Parathyroid adenoma (tissue), 2 donors: ENCODE measurements at regions not wholly inside any gene's neighbourhood (a gene's known extent, or its start where the extent isn't known, plus 50 kb on each side); places are given as distances from the start of the nearest gene placed in this dataset.
"Not testable (repeated sequence)": the region's sequence is repeated elsewhere in the genome, so short reads cannot be mapped to it uniquely, and the experiment has no call there.

ENCODE experiments used
- H2AFZ ChIP-seq: fragments of 300-600 bp; sonication (generic); one replicate; pipeline ENCODE4 v1.7.0; 2017; ENCODE audit warnings: antibody characterized with exemption, mild to moderate bottlenecking
- H3K27ac ChIP-seq: fragments of 300-600 bp; sonication (generic); one replicate; pipeline ENCODE4 v1.7.0; 2017
- H3K27me3 ChIP-seq: fragments of 300-600 bp; sonication (generic); one replicate; pipeline ENCODE4 v1.7.0; 2017; ENCODE audit warnings: low read length; ENCODE audit not compliant: control insufficient read depth, insufficient read depth
- H3K36me3 ChIP-seq: fragments of 300-600 bp; sonication (generic); one replicate; pipeline ENCODE4 v1.7.0; 2017; ENCODE audit warnings: low read length; ENCODE audit not compliant: control insufficient read depth, insufficient read depth
- H3K4me1 ChIP-seq: fragments of 300-600 bp; sonication (generic); one replicate; pipeline ENCODE4 v1.7.0; 2017; ENCODE audit warnings: control low read depth
- H3K4me2 ChIP-seq: fragments of 300-600 bp; sonication (generic); one replicate; pipeline ENCODE4 v1.7.0; 2017; ENCODE audit warnings: low read length
- H3K4me3 ChIP-seq: fragments of 300-600 bp; sonication (generic); one replicate; pipeline ENCODE4 v1.7.0; 2017; ENCODE audit warnings: low read depth, low read length
- H3K79me2 ChIP-seq: fragments of 300-600 bp; sonication (generic); one replicate; pipeline ENCODE4 v1.7.0; 2017; ENCODE audit warnings: control low read depth
- H3K9ac ChIP-seq: fragments of 300-600 bp; sonication (generic); one replicate; pipeline ENCODE4 v1.7.0; 2017; ENCODE audit warnings: mild to moderate bottlenecking
- H3K9me3 ChIP-seq: fragments of 300-600 bp; sonication (generic); one replicate; pipeline ENCODE4 v1.7.0; 2017; ENCODE audit warnings: low read length; ENCODE audit not compliant: control insufficient read depth
- TF ChIP-seq, protein P1 (sequence below): fragments of 300-600 bp; sonication (generic); IDR thresholded peaks from one replicate; pipeline ENCODE4 v1.7.0; 2017; ENCODE audit warnings: antibody characterized with exemption, mild to moderate bottlenecking
- donor health status: primary hyperparathyroidism.

DNA sequence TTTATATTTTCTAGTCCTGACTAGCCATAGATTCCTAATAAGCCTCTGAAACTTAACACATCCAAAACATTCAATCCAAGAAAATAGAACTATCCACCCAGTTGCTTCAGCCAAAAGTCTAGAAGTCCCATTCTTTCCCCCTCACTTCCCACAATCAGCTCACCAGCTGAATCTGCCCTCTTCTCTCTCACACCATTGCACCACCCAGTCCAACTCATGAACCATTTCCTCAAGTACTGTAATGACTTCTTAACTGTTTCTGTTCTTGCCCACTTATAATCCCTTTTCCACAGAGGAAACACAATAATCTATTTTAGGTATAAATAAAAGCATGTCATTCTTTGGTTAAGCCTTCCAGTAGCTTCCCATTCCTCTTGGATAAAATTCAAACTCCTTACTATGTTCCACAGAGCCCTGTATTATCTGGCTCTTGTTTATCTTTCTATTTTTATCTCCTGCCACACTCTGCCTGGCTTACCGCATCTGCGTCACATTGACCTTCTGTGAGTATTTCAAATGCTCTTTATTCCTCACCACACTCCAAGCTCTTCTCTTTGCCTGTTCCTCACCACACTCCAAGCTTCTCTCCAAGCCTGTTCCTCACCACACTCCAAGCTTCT is 205.9 kb upstream of the FRG1 start:
- not testable (repeated sequence) for H3K79me2 ChIP-seq, H3K9ac ChIP-seq, H3K4me1 ChIP-seq, H3K27ac ChIP-seq, H3K4me2 ChIP-seq, H3K27me3 ChIP-seq, H3K36me3 ChIP-seq, H2AFZ ChIP-seq, H3K4me3 ChIP-seq, H3K9me3 ChIP-seq

DNA sequence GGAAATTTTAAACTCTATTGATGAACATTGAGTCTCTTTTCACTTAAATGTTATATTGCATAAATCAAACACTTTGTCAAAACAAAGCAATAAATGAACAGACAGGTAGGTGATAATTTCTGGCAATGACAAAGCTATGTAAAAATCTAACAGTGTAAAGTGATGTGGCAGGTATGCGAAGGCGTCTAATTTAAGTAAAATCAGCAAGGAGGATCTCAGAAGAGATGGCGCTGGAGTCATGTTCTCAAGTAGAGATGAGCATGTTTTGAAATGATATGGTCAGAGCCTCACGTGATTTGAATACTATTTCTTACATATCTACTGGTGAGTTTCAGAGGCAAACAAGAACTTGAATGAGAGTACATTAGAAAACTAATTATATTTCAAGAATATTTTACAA is 204.0 kb upstream of the FRG1 start:
- H3K4me2 ChIP-seq, H3K27me3 ChIP-seq, H3K9me3 ChIP-seq, H3K27ac ChIP-seq, H3K4me3 ChIP-seq, H3K79me2 ChIP-seq, H3K4me1 ChIP-seq, H2AFZ ChIP-seq, H3K36me3 ChIP-seq, H3K9ac ChIP-seq: not testable (repeated sequence)

DNA sequence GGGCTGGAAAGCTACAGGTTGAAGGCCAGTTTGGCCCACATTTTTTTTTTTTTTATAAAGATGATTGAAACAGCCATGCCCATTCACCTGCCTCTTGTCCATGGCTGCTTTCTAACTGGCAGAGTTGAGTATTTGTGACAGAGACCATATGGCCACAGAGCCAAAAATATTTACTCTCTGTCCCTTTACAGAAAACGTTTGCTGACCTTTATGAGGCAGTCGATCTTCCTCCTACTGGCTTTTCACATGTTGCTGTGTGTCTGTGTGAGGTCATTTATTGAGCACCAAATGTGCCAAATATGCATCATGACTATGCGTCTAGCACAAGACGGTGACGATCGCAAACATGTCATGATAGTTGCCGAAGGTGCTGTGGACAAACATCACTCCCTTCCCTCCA is 200.6 kb upstream of the FRG1 start:
- H3K27me3 ChIP-seq, H3K9ac ChIP-seq, H3K79me2 ChIP-seq, H3K4me1 ChIP-seq, H3K27ac ChIP-seq, H3K9me3 ChIP-seq, H3K4me2 ChIP-seq, H3K36me3 ChIP-seq, H3K4me3 ChIP-seq, H2AFZ ChIP-seq: not testable (repeated sequence)

DNA sequence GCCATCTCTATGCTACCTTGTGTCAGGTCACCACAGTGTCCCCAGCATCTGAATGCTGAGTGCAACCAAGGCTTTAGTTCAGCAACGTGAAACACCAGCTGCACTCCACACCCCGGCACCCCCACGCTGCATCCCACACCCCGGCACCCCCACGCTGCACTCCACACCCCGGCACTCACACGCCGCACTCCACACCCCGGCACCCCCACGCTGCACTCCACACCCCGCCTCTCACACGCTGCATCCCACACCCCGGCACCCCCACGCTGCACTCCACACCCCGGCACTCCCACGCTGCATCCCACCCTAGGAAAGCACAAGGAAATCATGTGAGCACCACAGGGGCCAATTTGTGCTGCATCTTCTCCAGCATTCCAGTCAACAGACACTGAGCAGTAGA is 199.8 kb upstream of the FRG1 start:
- Histone ChIP-seq H3K4me3 (no peak overlapping the region), H3K36me3 (no peaks in the 10 kb centered on the region), H3K79me2 (no peaks in the 10 kb centered on the region), H3K4me2 (no peak overlapping the region), H3K4me1 (no peaks in the 10 kb centered on the region), H2AFZ (no peak overlapping the region), H3K27ac (no peak overlapping the region), H3K27me3 (no peaks in the 10 kb centered on the region), H3K9ac (no peak overlapping the region), H3K9me3 (no peaks in the 10 kb centered on the region)
- TF ChIP-seq, protein P1, sequence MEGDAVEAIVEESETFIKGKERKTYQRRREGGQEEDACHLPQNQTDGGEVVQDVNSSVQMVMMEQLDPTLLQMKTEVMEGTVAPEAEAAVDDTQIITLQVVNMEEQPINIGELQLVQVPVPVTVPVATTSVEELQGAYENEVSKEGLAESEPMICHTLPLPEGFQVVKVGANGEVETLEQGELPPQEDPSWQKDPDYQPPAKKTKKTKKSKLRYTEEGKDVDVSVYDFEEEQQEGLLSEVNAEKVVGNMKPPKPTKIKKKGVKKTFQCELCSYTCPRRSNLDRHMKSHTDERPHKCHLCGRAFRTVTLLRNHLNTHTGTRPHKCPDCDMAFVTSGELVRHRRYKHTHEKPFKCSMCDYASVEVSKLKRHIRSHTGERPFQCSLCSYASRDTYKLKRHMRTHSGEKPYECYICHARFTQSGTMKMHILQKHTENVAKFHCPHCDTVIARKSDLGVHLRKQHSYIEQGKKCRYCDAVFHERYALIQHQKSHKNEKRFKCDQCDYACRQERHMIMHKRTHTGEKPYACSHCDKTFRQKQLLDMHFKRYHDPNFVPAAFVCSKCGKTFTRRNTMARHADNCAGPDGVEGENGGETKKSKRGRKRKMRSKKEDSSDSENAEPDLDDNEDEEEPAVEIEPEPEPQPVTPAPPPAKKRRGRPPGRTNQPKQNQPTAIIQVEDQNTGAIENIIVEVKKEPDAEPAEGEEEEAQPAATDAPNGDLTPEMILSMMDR, result no peak

DNA sequence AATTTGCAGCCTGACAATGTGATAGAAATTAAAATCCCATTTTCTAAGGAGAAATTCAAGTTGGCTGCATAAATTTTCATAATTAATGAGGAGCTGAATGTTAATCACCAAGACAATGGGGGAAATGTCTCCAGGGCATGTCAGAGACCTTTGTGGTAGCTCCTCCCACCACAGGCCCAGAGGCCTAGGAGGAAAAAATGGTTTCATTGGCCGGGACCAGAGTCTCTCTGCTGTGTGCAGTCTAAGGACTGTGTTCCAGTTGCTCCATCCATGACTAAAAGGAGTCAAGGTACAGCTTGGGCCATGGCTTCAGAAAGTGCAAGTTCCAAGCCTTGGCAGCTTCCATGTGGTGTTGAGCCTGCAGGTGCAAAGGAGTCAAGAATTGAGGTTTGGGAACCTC is 187.6 kb upstream of the FRG1 start:
- not testable (repeated sequence) for H3K4me1 ChIP-seq, H3K27me3 ChIP-seq, H3K4me3 ChIP-seq, H3K27ac ChIP-seq, H3K36me3 ChIP-seq, H2AFZ ChIP-seq, H3K79me2 ChIP-seq, H3K9me3 ChIP-seq, H3K4me2 ChIP-seq, H3K9ac ChIP-seq

DNA sequence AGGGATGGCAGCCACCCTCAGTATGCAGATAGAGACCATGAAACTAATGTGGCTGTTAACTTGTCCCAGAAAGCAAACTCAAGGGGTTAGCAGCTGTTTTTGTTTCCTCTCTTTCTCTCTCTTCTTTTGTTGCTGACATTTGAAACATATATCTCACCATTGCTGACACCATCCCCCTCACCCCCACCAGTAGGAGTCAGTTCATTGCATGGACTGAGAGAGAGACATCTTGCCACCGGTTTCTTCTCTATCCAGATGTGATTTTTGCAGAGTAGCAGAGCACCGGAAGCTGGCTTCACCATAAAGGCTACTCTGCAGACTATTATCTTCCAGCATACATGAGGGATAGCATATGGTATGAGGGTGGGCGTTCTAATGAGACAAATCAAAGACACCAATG is 177.1 kb upstream of the FRG1 start:
- no peaks in the 10 kb centered on the region for H3K79me2 ChIP-seq
- TF ChIP-seq, protein P1, result no peak
- no peak overlapping the region for H3K4me2 ChIP-seq
- H3K36me3 ChIP-seq, result no peaks in the 10 kb centered on the region
- no peak overlapping the region for H3K4me3 ChIP-seq
- no peak overlapping the region for H3K27ac ChIP-seq
- peaks cover 3% of the 10 kb centered on the region for H3K4me1 ChIP-seq
- no peak overlapping the region for H3K9ac ChIP-seq
- H3K9me3 ChIP-seq, result no peaks in the 10 kb centered on the region
- H2AFZ ChIP-seq, result no peak overlapping the region
- H3K27me3 ChIP-seq, result no peaks in the 10 kb centered on the region

DNA sequence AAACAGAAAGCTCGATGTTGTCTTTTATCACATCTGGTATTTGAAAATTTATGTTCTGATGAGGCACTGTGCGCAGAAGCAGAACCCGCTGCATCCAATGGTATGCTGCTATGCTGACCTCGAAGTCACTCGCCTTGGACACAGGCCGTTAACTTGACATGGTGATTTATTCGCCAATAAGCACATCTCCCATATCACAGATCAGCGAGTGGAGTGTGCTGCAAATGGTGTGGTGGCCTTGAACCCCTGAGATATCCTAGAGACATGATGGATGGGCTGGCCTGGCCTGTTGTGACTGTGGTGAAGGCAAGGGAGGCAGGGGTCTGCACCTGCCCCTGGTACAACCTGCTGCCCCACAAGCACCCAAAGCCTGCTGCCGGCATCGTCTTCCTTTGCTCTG is 175.4 kb upstream of the FRG1 start:
- no peaks in the 10 kb centered on the region for H3K79me2 ChIP-seq
- H3K27me3 ChIP-seq, result no peaks in the 10 kb centered on the region
- peaks cover 3% of the 10 kb centered on the region for H3K4me1 ChIP-seq
- H2AFZ ChIP-seq, result no peak overlapping the region
- H3K9me3 ChIP-seq, result no peaks in the 10 kb centered on the region
- H3K4me3 ChIP-seq, result no peak overlapping the region
- TF ChIP-seq, protein P1, result no peak
- H3K9ac ChIP-seq, result no peak overlapping the region
- no peak overlapping the region for H3K27ac ChIP-seq
- H3K36me3 ChIP-seq, result no peaks in the 10 kb centered on the region
- no peak overlapping the region for H3K4me2 ChIP-seq
